IMR-90 (cell line): ENCODE measurements at regions not wholly inside any gene's neighbourhood (a gene's known extent, or its start where the extent isn't known, plus 50 kb on each side); places are given as distances from the start of the nearest gene placed in this dataset.

ENCODE experiments used
- ATAC-seq: fragments of 200-7000 bp; cut with Tn5 transposase; 2 replicates; pipeline ENCODE4 v1.9.1; 2020; ENCODE audit warnings: low read depth, mild to moderate bottlenecking, moderate library complexity
- BruUV-seq: library from RNA; stranded (reverse); fragments of 400-500 nt; replicated peaks from 2 replicates; lab custom pipeline; 2021; lab: Mats Ljungman, UMichigan
- CTCF ChIA-PET: fragments of 300-600 bp; formaldehyde crosslinking; extraction: SDS; loops from one replicate; lab custom pipeline; 2021; ENCODE audit warnings: antibody characterized with exemption; lab: Yijun Ruan, JAX
- POLR2A ChIA-PET: fragments of 300-600 bp; sonication (Branson Sonifier 250); formaldehyde crosslinking; loops from one replicate; lab custom pipeline; 2022; ENCODE audit warnings: antibody characterized with exemption; ENCODE audit not compliant: unreplicated experiment; lab: Charles Lee
- DNase-seq: peaks from one replicate; pipeline ENCODE4 v3.0.0; 2013
- H2AFZ ChIP-seq: replicated peaks from 2 replicates; pipeline ENCODE3; 2013; ENCODE audit warnings: low read length, mild to moderate bottlenecking; ENCODE audit not compliant: poor library complexity
- H2AK5ac ChIP-seq: 2 replicates; pipeline ENCODE4 v1.6.1; 2013; ENCODE audit warnings: low read depth, low read length, inconsistent platforms
- H2AK9ac ChIP-seq: replicated peaks from 2 replicates; pipeline ENCODE3; 2013; ENCODE audit warnings: mild to moderate bottlenecking, low read depth, low read length, moderate library complexity; ENCODE audit not compliant: poor library complexity
- H2BK120ac ChIP-seq: 2 replicates; pipeline ENCODE4 v1.6.1; 2013; ENCODE audit warnings: low read depth, low read length, inconsistent platforms
- H2BK15ac ChIP-seq: 3 replicates; pipeline ENCODE4 v1.6.1; 2013; ENCODE audit warnings: low read depth, low read length, inconsistent platforms
- H2BK20ac ChIP-seq: 2 replicates; pipeline ENCODE4 v1.6.1; 2013; ENCODE audit warnings: low read depth, mild to moderate bottlenecking, inconsistent platforms, low read length, moderate library complexity
- H2BK5ac ChIP-seq: 2 replicates; pipeline ENCODE4 v1.6.1; 2013; ENCODE audit warnings: mild to moderate bottlenecking, low read depth, low read length, inconsistent platforms; ENCODE audit not compliant: poor library complexity, severe bottlenecking
- H3K14ac ChIP-seq: replicated peaks from 2 replicates; pipeline ENCODE4 v1.6.1; 2013; ENCODE audit warnings: low read depth, low read length, inconsistent platforms
- H3K18ac ChIP-seq: 2 replicates; pipeline ENCODE4 v1.6.1; 2013; ENCODE audit warnings: low read depth, low read length, control low read depth
- H3K23ac ChIP-seq: 2 replicates; pipeline ENCODE4 v1.6.1; 2013; ENCODE audit warnings: low read depth, low read length, inconsistent platforms
- H3K27ac ChIP-seq: 2 replicates; pipeline ENCODE4 v1.5.1; 2013; ENCODE audit warnings: mild to moderate bottlenecking, control low read depth, low read length; ENCODE audit not compliant: insufficient read depth
- H3K27me3 ChIP-seq: 2 replicates; pipeline ENCODE4 v1.6.1; 2013; ENCODE audit warnings: low read length; ENCODE audit not compliant: control insufficient read depth, insufficient read depth
- H3K36me3 ChIP-seq: 2 replicates; pipeline ENCODE4 v1.6.1; 2013; ENCODE audit warnings: low read length, mixed read lengths; ENCODE audit not compliant: control insufficient read depth, insufficient read depth
- H3K4ac ChIP-seq: 2 replicates; pipeline ENCODE4 v1.6.1; 2013; ENCODE audit warnings: low read depth, low read length, inconsistent platforms
- H3K4me1 ChIP-seq: 2 replicates; pipeline ENCODE4 v1.6.1; 2013; ENCODE audit warnings: low read length, mixed read lengths; ENCODE audit not compliant: control insufficient read depth, insufficient read depth
- H3K4me2 ChIP-seq: 2 replicates; pipeline ENCODE4 v1.6.1; 2013; ENCODE audit warnings: low read depth, mild to moderate bottlenecking, control low read depth, low read length, moderate library complexity
- H3K4me3 ChIP-seq: 2 replicates; pipeline ENCODE4 v1.5.1; 2013; ENCODE audit warnings: low read depth, mild to moderate bottlenecking, control low read depth, low read length, moderate library complexity; ENCODE audit not compliant: insufficient read depth
- H3K56ac ChIP-seq: 2 replicates; pipeline ENCODE4 v1.6.1; 2013; ENCODE audit warnings: low read length, inconsistent platforms; ENCODE audit not compliant: insufficient read depth; ENCODE audit errors: extremely low read depth
- H3K79me1 ChIP-seq, 2 experiments: 2 replicates each; pipeline ENCODE4 v1.6.1; 2013; ENCODE audit warnings: low read length in 2 of 2, inconsistent platforms in 1 of 2, low read depth in 1 of 2
- H3K9ac ChIP-seq: 2 replicates; pipeline ENCODE4 v1.6.1; 2013; ENCODE audit warnings: low read depth, low read length, control low read depth
- H3K9me1 ChIP-seq: 2 replicates; pipeline ENCODE4 v1.6.1; 2013; ENCODE audit warnings: low read length, inconsistent platforms; ENCODE audit not compliant: insufficient read depth
- H3K9me3 ChIP-seq: 2 replicates; pipeline ENCODE4 v1.6.1; 2013; ENCODE audit warnings: low read length; ENCODE audit not compliant: control insufficient read depth, insufficient read depth
- H4K20me1 ChIP-seq: 2 replicates; pipeline ENCODE4 v1.6.1; 2013; ENCODE audit warnings: low read length, inconsistent platforms; ENCODE audit not compliant: insufficient read depth
- H4K5ac ChIP-seq: 2 replicates; pipeline ENCODE4 v1.6.1; 2013; ENCODE audit warnings: mild to moderate bottlenecking, low read depth, low read length, control low read depth
- H4K8ac ChIP-seq, 2 experiments: 2 replicates each; pipeline ENCODE4 v1.6.1; 2013; ENCODE audit warnings: low read depth in 2 of 2, low read length in 2 of 2, control low read depth in 1 of 2, inconsistent platforms in 1 of 2
- H4K91ac ChIP-seq: 2 replicates; pipeline ENCODE4 v1.6.1; 2013; ENCODE audit warnings: low read depth, low read length, inconsistent platforms; ENCODE audit not compliant: insufficient read depth
- BHLHE40 ChIP-seq: fragments of 150-350 bp; IDR thresholded peaks from 2 replicates; pipeline ENCODE4 v1.6.1; 2016; ENCODE audit warnings: mild to moderate bottlenecking, low read depth, low read length
- CEBPB ChIP-seq: IDR thresholded peaks from 2 replicates; pipeline ENCODE4 v1.6.1; 2012; ENCODE audit warnings: low read depth, low read length, improper control_type of control experiment
- CHD1 ChIP-seq: IDR thresholded peaks from 2 replicates; pipeline ENCODE4 v1.6.1; 2012; ENCODE audit warnings: low read depth, low read length, improper control_type of control experiment
- CTCF ChIP-seq: conservative IDR thresholded peaks from 2 replicates; pipeline ENCODE4 v1.5.1; 2012; ENCODE audit warnings: mild to moderate bottlenecking, low read depth, low read length, improper control_type of control experiment
- FOS ChIP-seq: fragments of 150-350 bp; IDR thresholded peaks from 2 replicates; pipeline ENCODE4 v1.6.1; 2016; ENCODE audit warnings: low read depth, low read length
- MAFK ChIP-seq: IDR thresholded peaks from 2 replicates; pipeline ENCODE4 v1.6.1; 2012; ENCODE audit warnings: low read depth, low read length, improper control_type of control experiment
- MAZ ChIP-seq: IDR thresholded peaks from 2 replicates; pipeline ENCODE4 v1.6.1; 2012; ENCODE audit warnings: low read depth, mild to moderate bottlenecking, low read length, improper control_type of control experiment, moderate library complexity, borderline replicate concordance
- MXI1 ChIP-seq: IDR thresholded peaks from 2 replicates; pipeline ENCODE4 v1.6.1; 2012; ENCODE audit warnings: low read depth, mild to moderate bottlenecking, low read length, moderate library complexity, borderline replicate concordance
- NFE2L2 ChIP-seq: fragments of 150-350 bp; IDR thresholded peaks from 2 replicates; pipeline ENCODE4 v1.6.1; 2016; ENCODE audit warnings: low read depth, mild to moderate bottlenecking, low read length
- POLR2A ChIP-seq: IDR thresholded peaks from 2 replicates; pipeline ENCODE4 v1.6.1; 2012; ENCODE audit warnings: mild to moderate bottlenecking, low read depth, low read length
- RAD21 ChIP-seq: IDR thresholded peaks from 2 replicates; pipeline ENCODE4 v1.6.1; 2012; ENCODE audit warnings: low read length, improper control_type of control experiment
- RCOR1 ChIP-seq: IDR thresholded peaks from 2 replicates; pipeline ENCODE4 v1.6.1; 2012; ENCODE audit warnings: mild to moderate bottlenecking, low read length, improper control_type of control experiment; ENCODE audit not compliant: insufficient replicate concordance
- RFX5 ChIP-seq: IDR thresholded peaks from 2 replicates; pipeline ENCODE4 v1.8.0; 2012; ENCODE audit warnings: low read depth, mild to moderate bottlenecking, low read length, moderate library complexity
- SMC3 ChIP-seq: fragments of 150-350 bp; IDR thresholded peaks from 2 replicates; pipeline ENCODE4 v1.6.1; 2016; ENCODE audit warnings: low read depth, mild to moderate bottlenecking, antibody characterized with exemption, low read length, moderate library complexity
- WGBS, 2 experiments: methylation state at CpG; one replicate each; pipeline versions ENCODE4 v1.1.5 to v1.1.7; 2013; ENCODE audit warnings: missing lambda C conversion rate in 2 of 2; ENCODE audit not compliant: insufficient read length in 1 of 2; ENCODE audit errors: extremely low coverage in 2 of 2; 5-methylcytosine and 5-hydroxymethylcytosine counted together
- dilution Hi-C: fragments of 300-500 bp; cut with HindIII; formaldehyde crosslinking; loops from one replicate; pipeline ENCODE4 v1.14.3; 2018; ENCODE audit warnings: low sequenced_read_pairs; ENCODE audit not compliant: unreplicated experiment
- in situ Hi-C: fragments of 300-500 bp; cut with MboI; formaldehyde crosslinking; loops from 3 replicates; pipeline ENCODE4 v1.14.3; 2019; ENCODE audit warnings: low sequenced_read_pairs, inconsistent platforms, mixed read lengths
- intact Hi-C: fragments of 100-400 bp; cut with micrococcal nuclease; formaldehyde crosslinking; loops from 2 replicates; pipeline ENCODE4 v1.10.0; 2022
- TF ChIP-seq, protein P1 (sequence below): fragments of 150-350 bp; IDR thresholded peaks from 2 replicates; pipeline ENCODE4 v1.6.1; 2016; ENCODE audit warnings: low read depth, mild to moderate bottlenecking, low read length, moderate library complexity, borderline replicate concordance
- TF ChIP-seq, protein P2 (sequence below): fragments of 150-350 bp; IDR thresholded peaks from 2 replicates; pipeline ENCODE4 v1.6.1; 2017; ENCODE audit warnings: mild to moderate bottlenecking, antibody characterized with exemption, low read length, low read depth

DNA sequence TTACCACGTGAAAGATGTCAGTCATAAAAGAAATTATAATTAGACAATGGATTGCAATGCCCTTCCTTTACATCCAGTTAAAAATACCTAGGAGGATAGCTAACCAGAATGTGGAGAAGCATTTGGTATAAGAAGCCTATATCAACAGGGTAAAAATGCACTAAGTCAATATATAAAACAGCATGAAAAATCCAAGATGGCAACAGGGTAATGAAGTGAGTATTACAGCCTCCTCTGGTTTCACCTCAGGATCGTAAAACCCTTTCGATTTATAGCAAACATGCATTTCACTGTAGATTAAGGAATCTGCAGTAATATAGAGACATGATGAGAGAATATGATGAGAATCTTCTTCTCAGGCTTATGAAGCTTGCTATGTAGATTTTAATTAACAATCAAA is 999.3 kb downstream of the NR2F1-AS1 start:
- Histone ChIP-seq H4K5ac (no peak overlapping the region), H3K9me1 (no peaks in the 10 kb centered on the region), H4K91ac (no peak overlapping the region), H3K9me3 (no peaks in the 10 kb centered on the region), H3K4ac (no peak overlapping the region), H3K14ac (no peak overlapping the region), H2BK15ac (no peak overlapping the region), H3K79me1 (no peaks in the 10 kb centered on the region), H3K9ac (no peak overlapping the region), H3K4me3 (no peak overlapping the region), H3K18ac (no peak overlapping the region), H3K56ac (no peak overlapping the region), H3K27me3 (no peaks in the 10 kb centered on the region), H2AK5ac (no peak overlapping the region), H3K23ac (no peak overlapping the region), H3K4me1 (no peaks in the 10 kb centered on the region), H2AK9ac (no peak overlapping the region), H3K36me3 (no peaks in the 10 kb centered on the region), H3K27ac (no peak overlapping the region), H2BK20ac (no peak overlapping the region), H2BK120ac (no peak overlapping the region), H4K20me1 (no peaks in the 10 kb centered on the region), H3K4me2 (no peak overlapping the region), H4K8ac (no peak overlapping the region), H2AFZ (no peak overlapping the region), H2BK5ac (no peak overlapping the region)
- no CpG with 5 or more reads among the region's 3 CpGs for WGBS, 2 experiments
- dilution Hi-C loops (no loop called here), in situ Hi-C loops (no loop called here), intact Hi-C loops (no loop called here)
- TF ChIP-seq CEBPB (no peak), MAFK (no peak), CTCF (no peak), BHLHE40 (no peak), SMC3 (no peak), RFX5 (no peak), CHD1 (no peak), NFE2L2 (no peak), RCOR1 (no peak), FOS (no peak), MXI1 (no peak), MAZ (no peak), POLR2A (no peak), RAD21 (no peak)
- TF ChIP-seq, protein P1, sequence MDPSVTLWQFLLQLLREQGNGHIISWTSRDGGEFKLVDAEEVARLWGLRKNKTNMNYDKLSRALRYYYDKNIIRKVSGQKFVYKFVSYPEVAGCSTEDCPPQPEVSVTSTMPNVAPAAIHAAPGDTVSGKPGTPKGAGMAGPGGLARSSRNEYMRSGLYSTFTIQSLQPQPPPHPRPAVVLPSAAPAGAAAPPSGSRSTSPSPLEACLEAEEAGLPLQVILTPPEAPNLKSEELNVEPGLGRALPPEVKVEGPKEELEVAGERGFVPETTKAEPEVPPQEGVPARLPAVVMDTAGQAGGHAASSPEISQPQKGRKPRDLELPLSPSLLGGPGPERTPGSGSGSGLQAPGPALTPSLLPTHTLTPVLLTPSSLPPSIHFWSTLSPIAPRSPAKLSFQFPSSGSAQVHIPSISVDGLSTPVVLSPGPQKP = no peak
- TF ChIP-seq, protein P2, sequence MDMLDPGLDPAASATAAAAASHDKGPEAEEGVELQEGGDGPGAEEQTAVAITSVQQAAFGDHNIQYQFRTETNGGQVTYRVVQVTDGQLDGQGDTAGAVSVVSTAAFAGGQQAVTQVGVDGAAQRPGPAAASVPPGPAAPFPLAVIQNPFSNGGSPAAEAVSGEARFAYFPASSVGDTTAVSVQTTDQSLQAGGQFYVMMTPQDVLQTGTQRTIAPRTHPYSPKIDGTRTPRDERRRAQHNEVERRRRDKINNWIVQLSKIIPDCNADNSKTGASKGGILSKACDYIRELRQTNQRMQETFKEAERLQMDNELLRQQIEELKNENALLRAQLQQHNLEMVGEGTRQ = no peak
- CTCF ChIA-PET = no interaction called here
- no TSS peak for BruUV-seq
- no peak for ATAC-seq
- POLR2A ChIA-PET = no interaction called here
- DNase-seq = no peak
